Right renal cortex interstitium (tissue), 3 donors: ENCODE measurements at regions not wholly inside any gene's neighbourhood (a gene's known extent, or its start where the extent isn't known, plus 50 kb on each side); places are given as distances from the start of the nearest gene placed in this dataset.

Experiments
- DNase-seq, 3 donors: peaks; one replicate each; pipeline ENCODE4 v3.0.0-alpha.2; 2013; ENCODE audit warnings: low read depth in 3 of 3, low spot score in 2 of 3

DNA sequence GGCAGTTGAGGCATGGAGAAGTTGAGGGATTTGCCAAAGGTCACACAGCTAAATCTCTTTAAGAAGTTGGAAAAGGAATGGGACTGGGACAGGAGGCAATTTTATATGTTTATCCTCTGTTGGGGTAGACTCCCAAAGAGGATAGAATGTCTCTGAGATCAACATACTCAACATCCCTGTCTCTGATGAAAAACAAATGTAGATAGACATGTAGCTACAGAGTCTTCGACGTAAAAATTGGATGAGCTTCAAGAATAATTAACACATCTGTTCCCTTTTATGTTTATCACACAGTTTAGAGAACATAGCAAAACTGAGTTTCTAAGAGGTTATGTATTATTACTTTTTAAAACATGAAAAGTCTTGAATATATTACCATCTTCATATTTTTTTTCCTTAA lies 204.6 kb upstream of the CD180 start:
- DNase-seq, result no peak

DNA sequence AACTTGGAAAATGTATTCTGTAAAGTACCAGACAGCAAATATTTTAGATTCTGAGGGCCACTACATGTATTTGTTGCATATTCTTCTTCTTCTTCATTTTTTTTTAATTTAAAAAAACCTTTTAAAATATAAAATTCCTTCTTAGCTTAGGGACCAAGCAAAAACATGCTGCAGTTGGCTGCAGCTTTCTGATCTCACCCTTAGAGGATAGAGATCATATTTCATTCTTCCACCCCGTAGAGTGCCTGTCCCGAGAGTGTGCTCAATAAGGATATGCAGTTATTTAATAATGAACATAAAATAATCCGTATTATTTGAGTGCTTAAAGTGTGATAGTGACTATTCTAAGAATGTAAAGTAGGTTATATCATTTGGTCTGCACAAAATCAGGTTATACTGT lies 204.2 kb upstream of the CD180 start:
- no peak for DNase-seq

DNA sequence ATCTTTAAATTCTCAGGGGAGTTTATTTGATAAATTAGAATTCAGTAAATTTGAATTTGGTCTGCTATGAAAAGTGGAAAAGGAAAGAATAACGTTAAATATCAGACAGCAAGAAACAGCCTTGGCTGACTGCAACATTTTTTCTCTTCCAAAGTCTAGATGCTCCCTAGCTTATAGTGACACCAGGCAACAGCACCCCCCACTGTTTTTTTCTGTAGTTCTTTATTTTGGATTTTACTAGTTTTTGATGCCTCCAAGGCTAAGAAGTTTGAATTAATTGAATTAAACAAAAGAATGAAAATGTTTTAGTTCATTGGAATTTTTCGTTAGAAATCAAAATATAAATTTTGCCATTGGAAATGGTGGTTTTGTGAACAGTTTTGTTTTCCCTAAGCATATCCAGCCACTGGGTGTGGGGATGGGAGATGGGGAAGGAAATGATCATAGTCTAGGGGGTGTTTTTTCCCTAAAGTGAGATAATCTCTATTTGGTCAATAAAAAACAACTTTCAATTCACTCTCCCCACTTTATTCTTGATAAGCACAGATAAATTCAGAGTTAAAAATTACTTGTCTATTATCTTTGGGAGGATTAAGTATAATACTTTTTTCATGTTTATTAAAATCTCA lies 199.3 kb upstream of the CD180 start:
- DNase-seq, result no peak

DNA sequence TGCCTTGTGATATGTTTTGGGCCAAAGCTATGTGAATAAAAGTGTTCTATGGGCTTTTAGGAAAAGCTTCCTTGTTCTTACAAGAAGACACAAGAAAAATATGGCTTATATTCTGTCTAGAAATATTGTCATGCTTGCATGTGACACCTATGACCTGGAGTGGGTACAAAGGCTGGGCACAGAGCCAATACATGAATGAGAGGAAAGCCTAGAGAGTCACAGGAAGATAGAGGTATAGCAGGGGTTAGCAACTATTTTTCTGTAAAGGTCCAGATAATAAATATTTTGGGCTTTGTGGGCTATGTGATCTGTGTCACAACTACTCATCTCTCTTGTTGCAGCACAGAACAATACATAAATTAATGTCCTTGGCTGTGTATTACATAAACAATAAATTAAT lies 196.6 kb upstream of the CD180 start:
- DNase-seq, result no peak

DNA sequence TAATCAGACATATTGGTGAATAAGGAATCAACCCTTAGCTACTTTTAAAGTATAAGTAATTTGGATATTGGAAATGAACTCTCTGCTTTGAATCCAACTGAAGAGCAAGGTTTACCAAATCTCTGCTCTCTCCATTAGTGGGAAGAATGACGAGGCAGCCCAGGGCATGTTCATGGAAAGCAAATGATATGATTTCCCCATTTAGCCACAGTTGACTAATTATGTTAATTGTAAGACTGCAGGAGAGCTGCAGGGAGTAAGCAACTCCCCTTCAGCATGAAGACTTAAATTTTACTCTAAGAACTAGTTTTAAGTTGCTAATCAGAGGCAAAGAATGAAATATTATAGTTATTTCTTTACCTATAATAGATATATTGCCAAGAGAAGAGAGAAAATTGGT lies 194.3 kb upstream of the CD180 start:
- DNase-seq, result no peak

DNA sequence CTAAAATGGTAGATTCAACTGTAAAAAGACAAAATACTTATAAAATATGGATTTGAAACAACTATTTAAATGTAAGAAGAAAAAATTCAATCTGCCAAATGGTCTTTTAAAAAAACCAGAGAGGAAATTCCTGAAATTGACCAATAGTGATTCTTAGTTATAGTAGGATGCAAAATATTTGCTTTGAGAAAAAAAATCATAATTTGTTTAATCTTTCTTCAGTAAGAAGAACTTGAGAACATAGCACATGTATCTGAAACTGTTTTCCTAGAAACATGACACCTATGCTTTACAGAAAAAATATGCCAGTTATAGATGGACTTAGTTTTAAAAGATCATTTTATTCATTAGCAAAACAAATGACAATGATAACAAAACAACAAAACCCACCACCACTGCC lies 186.9 kb upstream of the CD180 start:
- no peak for DNase-seq

DNA sequence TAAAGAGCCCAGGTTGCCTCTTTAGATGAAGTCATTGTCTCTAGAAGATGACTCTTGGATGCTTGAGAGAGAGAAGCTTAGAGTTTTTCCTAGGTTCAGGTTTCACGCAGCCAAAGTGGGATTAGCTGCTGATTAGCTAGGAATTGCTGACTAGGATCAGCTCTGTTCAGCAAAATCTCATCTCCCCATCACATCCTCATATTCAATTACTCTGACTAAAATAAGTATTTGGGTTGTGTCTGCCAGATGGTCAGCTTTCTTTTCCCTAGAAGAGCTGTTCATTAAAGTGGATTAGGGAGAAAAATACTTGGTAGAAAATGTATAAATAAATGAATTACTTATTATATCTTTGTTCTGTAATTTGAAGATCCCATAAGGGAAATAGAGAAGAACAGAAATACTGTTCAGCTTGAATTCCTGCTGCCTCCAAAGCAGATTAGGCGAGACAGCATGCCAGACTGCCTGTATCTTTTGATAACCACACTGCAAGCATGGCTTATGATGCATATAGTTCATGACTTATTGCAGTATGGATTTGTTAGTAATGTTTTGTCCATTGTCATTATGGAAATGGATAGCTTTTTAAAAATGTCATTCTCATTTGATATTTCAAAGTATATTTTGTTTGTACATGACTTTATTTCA lies 184.8 kb upstream of the CD180 start:
- no peak for DNase-seq

DNA sequence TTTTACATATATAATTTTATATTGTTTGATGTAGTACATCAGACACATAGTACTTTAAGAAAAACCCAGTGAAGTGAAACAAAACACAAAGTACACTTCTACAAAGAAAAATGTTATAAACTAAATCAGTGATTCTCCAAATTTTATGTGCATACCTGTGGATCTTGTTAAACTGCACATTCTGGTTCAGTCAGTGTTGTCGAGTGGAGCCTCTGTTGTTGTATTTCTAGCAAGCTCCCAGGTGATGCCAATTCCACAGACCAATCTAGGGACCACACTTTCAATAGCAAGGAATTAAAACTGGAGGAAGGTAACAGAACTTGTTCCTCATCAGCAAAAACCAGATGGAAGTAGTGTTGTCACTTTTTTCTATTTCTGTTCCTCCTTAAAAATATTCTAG lies 183.8 kb upstream of the CD180 start:
- no peak for DNase-seq

DNA sequence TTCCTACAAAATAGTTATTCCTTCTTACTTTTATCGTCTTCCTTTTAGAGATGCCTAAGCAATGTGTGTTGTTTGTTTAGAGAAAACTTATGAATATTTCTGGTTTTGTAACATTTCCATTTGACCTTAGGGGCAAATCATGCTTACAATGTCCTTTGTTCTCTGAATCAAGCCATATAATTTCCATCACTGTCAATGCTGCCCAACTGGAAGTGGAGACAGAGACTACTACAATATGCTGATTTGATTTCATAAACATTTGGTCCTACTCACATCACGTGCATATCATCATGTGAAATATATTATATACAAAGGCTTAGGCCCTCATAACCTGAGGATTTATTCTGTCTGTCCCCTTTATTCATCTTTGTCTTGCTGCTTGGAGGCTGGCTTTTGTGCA lies 183.2 kb upstream of the CD180 start:
- DNase-seq, result no peak

DNA sequence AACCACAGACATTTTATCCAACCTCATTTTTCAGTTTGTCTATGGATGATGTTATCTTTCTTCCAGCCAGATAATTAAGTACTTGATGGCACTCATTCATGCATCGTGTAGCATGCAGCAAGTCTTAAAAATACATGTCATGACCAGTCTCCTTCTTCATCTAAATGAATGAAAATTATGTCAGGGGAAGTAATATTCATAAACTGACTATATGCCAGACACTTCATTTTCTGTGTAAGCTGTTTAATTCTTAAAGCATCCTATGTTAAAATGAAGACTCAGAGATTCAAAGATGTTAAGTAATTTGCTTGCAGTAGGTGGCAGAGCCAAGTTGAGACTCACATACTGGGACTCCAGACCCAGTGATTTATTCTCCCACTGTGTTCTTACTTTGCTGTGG lies 181.7 kb upstream of the CD180 start:
- no peak for DNase-seq

DNA sequence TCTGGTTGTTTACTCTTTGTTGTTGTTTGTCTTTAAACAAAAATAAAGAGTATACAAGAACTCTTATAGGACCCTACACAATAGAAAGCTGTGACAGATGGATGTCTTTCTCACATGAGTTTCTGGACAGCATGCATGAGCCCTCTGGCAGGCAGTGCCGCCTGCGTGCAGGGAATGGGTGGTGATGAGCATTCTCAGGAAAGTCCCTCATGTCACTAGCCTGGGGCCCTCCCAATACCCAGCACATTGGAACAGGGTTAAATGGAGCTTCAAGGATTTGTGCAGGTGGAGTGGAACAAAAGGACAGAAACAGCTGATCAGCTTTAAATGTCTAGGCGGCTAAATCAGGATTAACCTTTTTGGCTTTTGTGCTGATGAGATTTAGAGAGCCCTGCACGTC lies 181.0 kb upstream of the CD180 start:
- no peak for DNase-seq

DNA sequence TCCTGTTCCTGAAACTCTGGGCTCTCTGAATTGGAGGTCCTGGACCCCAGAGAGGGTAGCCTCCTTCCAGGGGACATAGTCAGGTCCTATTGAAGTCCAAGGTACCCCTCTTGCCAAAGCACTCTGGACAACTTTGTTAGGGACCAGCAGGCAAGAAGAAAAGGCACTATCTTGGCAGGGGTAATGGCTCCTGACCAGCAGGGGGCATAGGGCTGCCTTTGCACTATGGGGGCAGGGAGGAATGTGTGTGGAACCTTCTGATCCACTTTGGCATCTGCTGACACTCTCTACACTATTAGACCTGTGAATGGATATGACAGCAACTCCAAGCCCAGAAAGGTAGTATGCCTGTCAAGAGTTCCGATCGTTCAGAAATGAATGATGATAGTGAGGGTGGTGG lies 179.0 kb upstream of the CD180 start:
- DNase-seq, result no peak

DNA sequence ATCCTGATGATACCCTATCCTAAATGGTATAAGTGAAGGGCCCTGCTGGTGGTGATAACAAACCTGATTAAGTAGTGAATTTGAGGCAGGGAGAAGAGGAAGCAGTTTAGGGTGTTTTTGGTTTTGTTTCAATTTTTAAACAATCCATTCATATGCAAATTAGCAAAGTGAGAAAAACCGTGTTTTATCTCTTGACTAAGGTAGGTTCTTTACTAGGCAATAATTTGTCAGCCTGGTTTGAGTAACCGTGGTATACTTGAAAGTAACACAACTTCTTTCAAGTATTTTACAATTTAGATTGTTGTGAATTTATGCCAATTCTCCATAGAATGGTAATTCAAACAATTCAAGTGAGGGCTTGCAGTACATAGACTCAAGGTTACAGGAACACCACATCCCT lies 177.8 kb upstream of the CD180 start:
- DNase-seq, result no peak

DNA sequence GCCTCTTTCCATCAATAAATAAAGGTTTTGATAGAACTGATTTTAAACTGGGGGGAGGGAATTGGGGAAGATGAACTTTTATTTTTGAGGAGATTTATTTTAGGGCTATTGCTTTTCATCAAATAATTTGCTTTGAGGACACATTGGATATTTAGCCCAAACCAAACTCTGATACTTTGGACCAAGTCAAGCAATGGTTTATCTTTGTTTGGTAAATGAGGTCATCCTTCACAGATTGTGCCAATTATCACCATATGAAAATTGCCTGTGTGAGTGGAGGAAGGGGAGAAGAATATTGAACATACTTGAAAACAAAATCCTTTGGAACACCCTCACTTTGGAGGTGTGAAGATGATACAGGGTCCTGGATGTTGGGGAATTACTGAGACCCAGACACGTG lies 176.9 kb upstream of the CD180 start:
- DNase-seq, result no peak

DNA sequence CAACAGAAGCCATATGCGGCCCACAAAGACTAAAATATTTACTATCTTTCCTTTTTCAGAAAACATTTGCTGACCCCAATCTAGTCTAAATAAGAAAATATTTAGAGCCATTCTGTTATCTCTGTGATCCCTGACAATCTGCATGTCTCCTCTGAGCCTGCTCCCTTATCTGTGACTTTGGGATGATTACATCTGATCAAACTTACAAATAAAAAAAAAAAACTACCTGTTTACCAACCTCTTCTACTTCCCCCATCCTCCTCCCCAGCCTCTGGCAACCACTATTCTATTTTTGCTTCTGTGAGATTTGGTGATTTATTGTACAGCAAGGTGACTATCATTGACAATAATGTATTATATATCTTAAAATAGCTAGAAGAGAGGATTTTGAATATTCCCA lies 176.3 kb upstream of the CD180 start:
- DNase-seq, result no peak

DNA sequence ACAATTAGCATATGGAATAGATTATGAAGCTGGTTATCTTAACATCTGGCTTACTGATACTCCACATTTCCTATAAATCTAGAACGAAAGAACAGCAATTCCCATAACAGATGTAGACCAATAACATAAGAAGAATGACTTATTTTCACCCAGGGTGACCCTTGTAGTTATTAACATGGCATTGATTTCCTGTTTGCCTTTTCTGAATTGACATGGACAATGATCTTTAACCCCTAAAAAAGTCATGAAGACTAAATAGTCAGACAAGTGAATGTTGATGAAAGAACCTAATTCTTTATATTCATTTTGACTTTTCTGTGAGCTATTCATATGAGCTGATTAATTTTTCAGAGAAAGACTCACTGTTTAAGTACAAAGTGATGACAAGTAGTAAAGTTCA lies 175.3 kb upstream of the CD180 start:
- DNase-seq, result no peak

DNA sequence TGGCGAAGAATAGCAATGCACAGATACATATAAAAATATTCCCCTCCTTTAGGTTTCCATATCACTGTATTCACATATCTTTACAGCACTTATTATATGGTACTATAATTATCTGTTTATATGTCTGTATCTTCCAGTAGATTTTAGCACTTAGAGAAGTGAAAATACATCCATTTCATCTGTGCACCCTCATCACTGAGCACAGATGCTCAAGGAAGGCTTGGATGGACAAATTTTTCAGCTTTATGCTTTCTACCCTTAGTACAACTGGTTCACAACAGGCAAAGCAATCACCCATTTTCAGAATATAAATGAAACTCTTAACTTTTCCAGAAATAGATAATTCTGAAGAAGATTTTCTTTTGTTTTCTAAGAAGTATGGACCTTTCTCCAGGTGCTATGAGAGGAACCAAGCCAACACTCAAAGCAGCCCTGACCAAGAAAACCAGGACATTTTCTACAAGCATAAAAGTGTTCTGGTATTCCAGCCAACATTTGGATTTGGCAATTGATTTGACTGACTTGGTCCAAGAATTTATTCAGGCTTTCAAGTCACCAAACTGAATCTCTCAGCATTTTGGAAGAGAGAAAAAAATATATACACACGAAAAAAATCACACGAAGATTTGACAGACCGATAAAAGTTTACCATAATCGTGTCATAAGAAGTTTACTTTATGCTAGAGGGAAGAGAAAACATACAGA lies 170.2 kb upstream of the CD180 start:
- DNase-seq, result no peak

DNA sequence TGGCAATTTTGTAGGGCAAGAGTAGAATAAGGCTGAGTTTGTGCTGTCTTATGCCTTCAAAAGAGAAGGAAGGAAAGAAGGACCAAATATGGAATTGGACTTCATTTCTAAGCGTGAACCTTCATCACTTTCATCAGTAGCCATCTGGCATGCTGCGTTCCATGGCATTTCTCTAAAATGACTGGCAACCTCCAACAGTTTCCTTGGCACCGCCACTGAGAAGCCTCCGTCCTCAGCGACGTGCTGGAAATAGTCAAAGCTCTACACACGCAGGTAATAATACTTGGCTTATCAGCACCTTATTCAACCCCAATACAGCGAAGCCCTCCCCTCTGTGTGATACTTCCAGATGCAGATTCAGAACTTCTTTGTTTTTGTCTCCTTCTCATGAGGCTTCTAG lies 169.7 kb upstream of the CD180 start:
- DNase-seq, result no peak

DNA sequence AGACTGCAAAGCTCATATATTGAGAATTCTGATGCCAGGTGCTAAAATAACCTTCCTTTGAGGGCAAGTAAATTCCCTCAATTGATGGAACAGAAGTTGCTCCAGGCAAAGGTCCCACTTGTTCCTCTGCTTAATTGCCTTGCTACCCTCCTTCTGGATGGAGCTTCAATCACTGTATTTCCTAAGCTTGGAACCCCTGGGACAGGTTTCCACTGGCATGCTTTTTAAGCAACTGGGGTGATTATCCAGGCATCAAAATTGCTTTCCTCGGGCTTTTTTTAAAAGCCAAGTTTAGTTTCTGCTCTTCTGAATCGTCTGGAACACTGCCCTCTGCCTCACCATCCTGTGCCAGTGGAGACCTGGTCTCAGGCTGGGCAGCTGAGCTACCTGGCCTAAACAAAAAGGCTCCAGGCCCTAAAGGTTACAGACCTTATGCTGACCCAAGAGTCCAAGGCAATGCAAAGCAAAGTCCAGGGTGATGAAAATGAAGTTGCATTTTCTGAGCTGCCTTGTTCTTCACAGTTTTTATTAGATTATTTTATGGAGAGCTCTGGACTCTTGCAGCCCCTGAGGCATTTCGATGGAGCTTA lies 167.9 kb upstream of the CD180 start:
- DNase-seq, result no peak

DNA sequence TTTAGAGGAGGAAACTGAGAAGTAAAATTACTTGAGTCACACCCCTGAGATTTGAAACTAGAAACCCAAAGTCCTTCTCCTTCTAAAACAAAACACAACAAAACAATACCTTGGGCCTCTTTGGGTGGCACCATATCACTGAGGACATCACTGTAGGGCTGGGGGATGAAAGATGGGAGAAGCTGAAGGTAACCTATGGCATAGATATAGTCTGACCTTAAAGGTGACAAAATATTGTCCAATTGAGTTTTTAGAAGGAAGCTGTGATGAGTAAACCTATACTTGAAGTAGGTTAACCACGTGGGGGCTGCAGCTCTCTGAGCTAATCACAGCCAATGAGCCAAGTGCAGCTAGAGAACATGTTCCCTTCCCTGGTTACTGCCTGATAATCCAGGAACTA lies 167.4 kb upstream of the CD180 start:
- DNase-seq, result no peak

DNA sequence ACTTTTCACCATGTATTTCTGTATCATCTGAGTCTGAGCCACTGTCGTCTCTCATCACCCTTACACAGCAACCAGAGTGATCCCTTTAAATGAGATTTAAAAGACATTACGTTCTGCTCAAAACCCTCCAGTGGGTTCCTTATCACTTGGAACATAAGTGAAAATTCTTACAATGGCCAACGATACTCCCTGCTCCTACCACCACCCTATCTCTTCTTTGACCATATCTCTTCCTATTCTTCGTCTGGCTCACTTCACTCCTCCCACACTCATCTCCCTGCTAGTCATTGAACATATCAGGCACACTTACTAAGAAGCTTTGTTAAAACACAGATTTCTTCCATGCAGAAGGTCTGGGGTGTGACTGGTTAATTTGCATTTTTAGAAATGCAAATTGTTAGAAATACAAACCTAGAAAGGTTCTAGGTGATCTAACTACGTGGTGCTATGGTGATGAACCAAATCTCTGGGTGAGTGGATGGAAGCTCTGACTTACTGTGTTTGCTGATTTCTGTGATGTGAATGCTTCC lies 166.6 kb upstream of the CD180 start:
- DNase-seq, result no peak
